NCI-H82 (cell line): ENCODE measurements at regions not wholly inside any gene's neighbourhood (a gene's known extent, or its start where the extent isn't known, plus 50 kb on each side); places are given as distances from the start of the nearest gene placed in this dataset.

ENCODE experiments used
- DNase-seq: peaks from one replicate; lab custom pipeline; 2025; lab: John Stamatoyannopoulos, UW

GRCh38 chr6:15061908-15062515 is 183.9 kb upstream of the JARID2 start:
- peak; percentile 94 for DNase-seq

DNA sequence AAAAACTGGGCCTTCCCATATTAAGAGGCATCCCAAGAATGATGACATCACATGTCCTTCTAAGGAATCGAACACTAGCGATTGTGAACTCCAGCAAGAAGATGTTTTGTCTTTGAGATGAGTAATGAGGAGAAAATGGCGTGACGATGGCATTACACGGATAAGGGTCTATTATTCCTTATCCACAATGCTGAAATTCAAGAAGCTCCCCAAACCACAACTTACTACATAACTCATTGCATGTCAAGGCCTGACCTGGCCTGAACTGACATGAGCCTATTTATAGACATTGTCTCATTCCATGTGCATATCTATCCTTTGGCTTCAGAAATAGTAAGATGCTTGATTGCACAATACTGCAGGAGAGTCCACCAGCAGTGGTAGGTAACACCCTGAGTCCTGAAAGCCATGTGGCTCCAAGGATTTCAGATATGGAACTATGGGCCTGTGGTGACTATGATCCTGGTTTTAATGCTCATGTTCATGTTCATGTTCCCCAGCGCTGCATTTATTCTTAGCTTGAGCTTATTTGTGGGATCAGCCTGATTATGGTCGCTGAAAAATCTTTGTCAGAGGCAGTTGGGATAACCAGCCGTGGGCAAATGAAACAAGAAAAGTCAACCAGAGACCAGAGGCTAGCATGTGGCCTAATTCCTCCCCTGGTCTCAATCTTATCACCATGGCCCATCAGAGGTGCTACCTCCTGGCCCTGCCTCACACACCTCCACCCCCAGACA is 183.2 kb upstream of the JARID2 start:
- DNase-seq, result peak; percentile 62

DNA sequence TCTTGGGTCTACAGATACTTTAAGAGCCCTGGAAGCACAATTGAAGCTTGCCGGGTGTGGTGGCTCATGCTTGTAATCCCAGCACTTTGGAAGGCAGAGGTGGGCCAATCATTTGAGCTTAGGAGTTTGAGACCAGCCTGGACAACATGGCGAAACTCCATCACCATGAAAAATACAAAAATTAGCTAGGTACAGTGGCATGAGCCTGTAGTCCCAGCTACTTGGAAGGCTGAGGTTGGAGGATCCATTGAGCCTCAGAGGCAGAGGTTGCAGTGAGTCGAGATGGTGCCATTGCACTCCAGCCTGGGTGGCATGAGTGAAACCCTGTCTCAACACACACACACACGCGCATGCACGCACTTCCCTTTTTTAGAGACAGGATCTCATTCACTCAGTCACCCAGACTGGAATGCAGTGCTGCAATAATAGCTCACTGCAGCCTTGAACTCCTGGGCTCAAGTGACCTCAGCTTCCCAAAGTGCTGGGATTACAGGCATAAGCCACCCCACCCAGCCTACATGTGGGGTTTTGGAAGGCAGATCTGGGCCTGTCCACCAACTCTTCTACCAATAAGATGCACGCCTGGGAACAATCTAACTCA is 182.5 kb upstream of the JARID2 start:
- no peak for DNase-seq

DNA sequence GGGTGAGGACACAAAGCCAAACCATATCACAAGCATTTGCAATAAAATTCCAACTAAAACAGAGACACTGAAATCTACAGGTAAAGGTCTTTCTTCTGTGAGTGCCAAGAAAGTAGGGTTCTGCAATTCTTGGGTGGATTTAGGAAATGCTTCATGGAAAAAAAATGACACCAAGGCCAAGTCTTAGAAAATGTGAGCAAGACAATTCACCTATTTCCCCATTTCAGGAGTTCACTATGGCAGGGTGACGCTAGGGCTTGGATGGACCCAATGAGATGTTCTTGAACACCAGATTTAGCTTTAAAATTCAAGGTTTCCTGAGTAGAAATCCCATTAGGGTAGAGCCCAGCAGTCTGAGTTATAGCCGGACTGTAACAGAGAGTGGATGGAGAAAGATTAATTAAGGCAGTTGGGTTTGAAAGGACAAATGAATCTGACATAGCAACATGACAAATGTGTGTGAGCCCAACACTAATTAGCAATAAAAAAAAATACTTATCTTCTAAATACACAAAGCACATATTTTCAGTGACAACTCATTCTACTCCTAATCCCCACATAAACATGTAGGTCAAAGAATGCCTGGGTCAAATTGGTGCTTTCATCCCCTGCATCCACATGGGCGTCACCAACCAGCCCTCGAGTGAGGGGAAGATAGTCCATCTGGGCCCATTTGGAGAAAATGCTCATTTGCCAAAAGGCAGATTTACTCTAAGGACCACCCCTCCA is 180.4 kb upstream of the JARID2 start:
- peak; percentile 48 for DNase-seq

GRCh38 chr6:15066089-15066758 is 179.6 kb upstream of the JARID2 start:
- DNase-seq, result no peak

GRCh38 chr6:15073344-15073789 is 172.5 kb upstream of the JARID2 start:
- no peak for DNase-seq

GRCh38 chr6:15073883-15074465 is 171.9 kb upstream of the JARID2 start:
- no peak for DNase-seq

DNA sequence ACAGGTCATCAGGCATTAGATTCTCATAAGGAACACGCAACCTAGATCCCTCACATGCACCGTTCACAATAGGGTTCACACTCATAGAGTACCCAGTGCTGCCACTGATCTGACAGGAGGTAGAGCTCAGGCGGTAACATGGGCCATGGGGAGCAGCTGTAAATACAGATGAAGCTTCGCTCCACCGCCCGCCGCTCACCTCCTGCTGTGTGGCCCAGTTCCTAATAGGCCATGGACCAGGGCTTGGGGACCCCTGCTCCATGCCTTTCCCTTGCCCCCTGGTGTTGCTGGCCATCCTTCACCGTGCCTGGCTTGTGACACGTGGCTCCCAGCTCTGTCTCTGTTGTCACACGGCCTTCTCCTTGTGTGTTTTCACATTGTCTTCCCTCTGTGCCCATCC is 171.1 kb upstream of the JARID2 start:
- no peak for DNase-seq

DNA sequence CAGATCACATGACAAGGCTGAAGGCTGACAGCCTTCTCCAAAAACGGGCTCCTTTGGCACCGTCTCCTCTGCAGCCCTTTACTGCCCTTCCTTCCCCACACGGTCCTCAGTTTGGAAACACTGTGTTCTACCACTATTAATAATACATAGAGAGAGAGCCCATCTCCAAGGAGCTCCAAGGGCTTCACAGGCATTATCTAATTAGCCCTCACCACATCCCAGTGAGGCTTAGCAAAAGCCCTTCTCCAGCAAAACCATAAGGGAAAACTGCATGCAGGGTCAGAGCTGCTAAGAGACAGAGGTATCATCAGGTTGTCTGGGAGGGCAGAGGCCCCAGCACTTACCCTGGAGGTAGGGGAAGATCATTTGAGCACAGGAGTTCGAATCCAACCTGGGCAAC is 169.3 kb upstream of the JARID2 start:
- peak; percentile 96 for DNase-seq

DNA sequence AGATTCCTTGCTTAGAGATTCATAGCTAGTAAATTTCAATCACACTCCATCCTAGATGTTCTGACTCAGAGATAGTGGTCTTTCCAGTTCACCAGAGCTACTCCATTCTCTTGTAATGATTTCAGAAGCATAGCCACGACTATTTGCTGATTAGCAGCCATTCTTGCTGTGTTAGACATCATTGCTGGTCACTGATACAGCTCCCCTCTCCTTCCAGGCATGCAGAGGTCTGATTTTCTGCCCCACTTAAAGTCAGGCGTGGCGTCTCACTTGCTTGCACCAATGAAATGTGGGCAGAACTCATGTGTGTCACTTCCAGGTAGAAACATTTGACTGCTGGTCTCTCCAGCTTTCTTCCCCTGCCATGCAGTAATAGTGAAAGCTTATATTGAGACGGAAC is 168.9 kb upstream of the JARID2 start:
- DNase-seq, result no peak

GRCh38 chr6:15077961-15078360 is 167.9 kb upstream of the JARID2 start:
- DNase-seq, result peak; percentile 92

GRCh38 chr6:15079288-15079817 is 166.5 kb upstream of the JARID2 start:
- DNase-seq, result no peak

- DNase-seq, result no peak
These were observed 165.0 kb upstream of the JARID2 start for GRCh38 chr6:15080895-15081294.

- DNase-seq, result no peak
These were observed 164.4 kb upstream of the JARID2 start for GRCh38 chr6:15081447-15081846.

- DNase-seq, result no peak
These were observed 163.2 kb upstream of the JARID2 start for GRCh38 chr6:15082708-15083107.

DNA sequence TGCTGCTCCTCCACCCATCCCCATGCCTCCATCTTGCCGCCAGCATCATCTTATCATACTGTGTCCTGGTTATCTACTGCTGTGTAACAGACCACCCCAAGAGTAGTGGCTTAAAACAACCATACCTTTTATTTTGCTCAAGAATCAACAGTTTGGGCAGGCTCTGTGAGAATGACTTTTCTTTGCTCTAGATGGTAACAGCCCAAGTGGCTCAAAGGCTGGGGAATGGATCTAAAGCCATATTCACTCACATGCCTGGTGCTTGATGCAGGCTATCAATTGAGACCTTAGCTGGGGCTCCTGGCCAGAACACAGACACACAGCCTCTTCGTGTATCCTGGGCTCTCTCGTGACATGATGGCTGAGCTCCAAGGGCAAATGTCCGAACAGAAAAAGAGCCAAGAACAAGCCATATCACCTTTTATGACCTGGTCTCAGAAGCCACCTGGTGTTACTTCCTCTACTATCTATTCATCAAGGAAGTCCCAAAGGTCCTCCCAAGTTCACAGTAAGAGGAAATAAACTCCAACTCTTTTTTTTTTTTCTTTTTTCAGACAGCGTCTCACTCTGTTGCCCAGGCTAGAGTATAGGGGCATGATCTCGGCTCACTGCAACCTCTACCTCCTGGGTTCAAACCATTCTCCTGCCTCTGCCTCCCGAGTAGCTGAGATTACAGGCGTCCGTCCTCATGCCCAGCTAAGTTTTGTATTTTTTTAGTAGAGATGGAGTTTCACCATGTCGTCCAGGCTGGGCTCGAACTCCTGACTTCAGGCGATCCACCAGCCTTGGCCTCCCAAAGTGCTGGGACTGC is 159.3 kb upstream of the JARID2 start:
- DNase-seq, result no peak

- no peak for DNase-seq
These were observed 158.7 kb upstream of the JARID2 start for GRCh38 chr6:15087186-15087589.

DNA sequence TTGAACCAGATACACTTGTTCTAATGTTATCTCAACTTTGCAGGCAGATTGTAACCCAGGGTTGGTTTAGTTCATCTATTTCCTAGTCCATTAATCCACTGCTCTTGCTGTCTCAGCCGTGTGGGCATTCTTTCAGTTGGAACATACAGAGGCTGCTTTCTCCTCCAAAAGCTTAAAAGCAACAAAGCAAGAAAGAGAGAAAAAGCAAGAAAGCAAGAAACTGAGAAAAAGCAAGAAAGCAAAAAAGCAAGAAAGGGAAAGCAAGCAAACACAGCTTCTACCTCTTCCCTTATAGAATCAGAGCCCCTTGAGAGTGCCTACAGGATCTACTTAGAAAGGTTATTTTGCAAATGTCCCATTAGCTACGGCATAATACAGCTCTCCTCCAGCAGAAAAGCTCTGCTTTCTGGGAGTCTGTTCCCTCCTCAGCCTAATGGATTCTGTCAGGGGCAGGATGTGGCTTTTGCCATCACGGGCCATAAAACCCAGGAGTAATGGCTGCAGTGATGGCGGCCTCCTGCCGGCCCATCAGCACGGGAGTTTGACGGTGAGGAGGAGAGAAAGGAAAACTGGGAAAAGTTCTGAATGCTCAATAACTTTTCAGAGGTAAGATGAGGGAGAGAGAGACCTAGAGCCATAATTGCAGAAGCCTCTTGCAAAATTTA is 156.8 kb upstream of the JARID2 start:
- peak; percentile 20 for DNase-seq

DNA sequence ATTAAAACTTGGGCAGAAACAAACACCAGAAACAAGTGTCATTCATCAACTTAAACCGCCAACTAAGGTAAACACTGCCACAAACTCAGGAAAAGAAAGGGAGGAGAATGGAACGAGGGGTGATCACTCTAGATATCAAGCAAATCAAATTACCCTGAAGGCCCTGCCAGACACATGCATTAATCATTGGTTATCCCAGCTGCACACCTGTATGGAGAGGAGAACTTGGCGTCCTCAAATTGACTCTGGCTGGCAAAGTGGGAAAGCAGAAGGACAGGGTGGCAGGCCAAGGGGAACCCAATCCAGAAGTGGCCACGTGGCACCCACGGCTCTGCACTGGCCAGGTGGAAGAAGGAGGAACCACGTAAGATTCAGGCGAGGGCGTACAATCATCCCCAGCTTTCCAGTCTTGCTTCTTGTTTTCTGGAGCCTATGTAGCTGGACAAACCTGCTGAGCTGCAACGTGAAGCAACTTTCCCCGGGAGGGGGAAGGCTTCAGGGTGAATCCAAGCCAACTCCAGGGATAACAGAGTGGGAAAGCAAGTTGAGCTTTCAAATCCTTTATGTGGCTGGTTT is 156.2 kb upstream of the JARID2 start:
- peak; percentile 31 for DNase-seq

DNA sequence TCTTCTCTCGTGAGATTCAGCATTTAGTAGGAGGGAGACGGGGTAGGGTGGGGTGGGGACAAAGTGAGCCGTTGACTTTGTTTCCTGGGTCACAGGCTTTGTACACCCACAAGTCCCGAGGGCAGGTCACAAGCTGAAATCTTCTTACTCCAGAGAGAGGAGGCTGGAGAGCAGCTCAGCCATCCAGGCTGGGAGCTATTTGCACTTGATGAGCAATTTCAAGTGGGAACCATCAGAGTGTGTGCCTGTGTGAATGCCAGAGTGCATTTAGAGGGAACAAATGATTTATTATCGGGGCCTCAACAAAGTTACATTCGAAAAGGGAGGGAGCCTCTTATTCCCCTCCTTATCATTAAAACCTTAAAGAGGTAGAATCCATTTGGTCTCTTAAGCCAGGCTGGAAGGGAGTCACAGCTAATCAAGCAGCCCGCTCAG is 155.7 kb upstream of the JARID2 start:
- DNase-seq, result peak; percentile 62
